Astrocyte of the spinal cord (primary cell): ENCODE measurements at regions not wholly inside any gene's neighbourhood (a gene's known extent, or its start where the extent isn't known, plus 50 kb on each side); places are given as distances from the start of the nearest gene placed in this dataset.
A peak's percentile ranks its signal among the peaks of the same experiment; 100 is the strongest.

Experiments used
- DNase-seq: peaks from one replicate; pipeline ENCODE4 v3.0.0; 2011; ENCODE audit warnings: low read depth, low spot score
- H3K4me3 ChIP-seq: 2 replicates; pipeline ENCODE4 v1.5.1; 2011; ENCODE audit warnings: low read depth, mild to moderate bottlenecking, low read length, moderate library complexity
- CTCF ChIP-seq: IDR thresholded peaks from 2 replicates; pipeline ENCODE4 v1.5.1; 2012; ENCODE audit warnings: low read depth, mild to moderate bottlenecking, low read length, inconsistent platforms
- in situ Hi-C: cut with HindIII; loops from 2 replicates; pipeline ENCODE4 v1.10.0; 2017; ENCODE audit warnings: low sequenced_read_pairs

- H3K4me3 ChIP-seq, result no peak overlapping the region
- in situ Hi-C loops, result no loop called here
- DNase-seq, result peak; percentile 80
- no peak for TF ChIP-seq CTCF
These were observed 303.7 kb downstream of the SS18 start for GRCh38 chr18:25786758-25787157.

- DNase-seq, result no peak
- TF ChIP-seq CTCF, result no peak
- H3K4me3 ChIP-seq, result no peak overlapping the region
- in situ Hi-C loops, result no loop called here
These were observed 310.3 kb downstream of the SS18 start for GRCh38 chr18:25780105-25780504.

GRCh38 chr18:25771796-25772195 lies 318.6 kb downstream of the SS18 start:
- TF ChIP-seq CTCF, result no peak
- H3K4me3 ChIP-seq, result no peak overlapping the region
- no peak for DNase-seq
- in situ Hi-C loops, result no loop called here

- H3K4me3 ChIP-seq, result no peak overlapping the region
- in situ Hi-C loops, result no loop called here
- no peak for TF ChIP-seq CTCF
- DNase-seq, result no peak
These were observed 325.6 kb downstream of the SS18 start for GRCh38 chr18:25764777-25765176.

GRCh38 chr18:25759111-25759510 lies 331.3 kb downstream of the SS18 start:
- in situ Hi-C loops, result no loop called here
- no peak for TF ChIP-seq CTCF
- no peak overlapping the region for H3K4me3 ChIP-seq
- peak; percentile 33 for DNase-seq

GRCh38 chr18:25743646-25744151 lies 346.7 kb downstream of the SS18 start:
- no peak overlapping the region for H3K4me3 ChIP-seq
- in situ Hi-C loops, result no loop called here
- no peak for DNase-seq
- TF ChIP-seq CTCF, result peak; percentile 8

GRCh38 chr18:25739376-25739775 lies 351.0 kb downstream of the SS18 start:
- no peak for DNase-seq
- no peak for TF ChIP-seq CTCF
- H3K4me3 ChIP-seq, result no peak overlapping the region
- in situ Hi-C loops, result no loop called here
